Dermis blood vessel endothelial cell (primary cell): ENCODE measurements at regions not wholly inside any gene's neighbourhood (a gene's known extent, or its start where the extent isn't known, plus 50 kb on each side); places are given as distances from the start of the nearest gene placed in this dataset.
"Not testable (repeated sequence)": the region's sequence is repeated elsewhere in the genome, so short reads cannot be mapped to it uniquely, and the experiment has no call there.

Experiments used
- DNase-seq: peaks from one replicate; pipeline ENCODE4 v3.0.0; 2010

- no peak for DNase-seq
Observed at GRCh38 chr20:55151171-55151570, 675.8 kb downstream of the DOK5 start.

- DNase-seq: no peak
Observed at GRCh38 chr20:55143601-55144000, 668.2 kb downstream of the DOK5 start.

DNA sequence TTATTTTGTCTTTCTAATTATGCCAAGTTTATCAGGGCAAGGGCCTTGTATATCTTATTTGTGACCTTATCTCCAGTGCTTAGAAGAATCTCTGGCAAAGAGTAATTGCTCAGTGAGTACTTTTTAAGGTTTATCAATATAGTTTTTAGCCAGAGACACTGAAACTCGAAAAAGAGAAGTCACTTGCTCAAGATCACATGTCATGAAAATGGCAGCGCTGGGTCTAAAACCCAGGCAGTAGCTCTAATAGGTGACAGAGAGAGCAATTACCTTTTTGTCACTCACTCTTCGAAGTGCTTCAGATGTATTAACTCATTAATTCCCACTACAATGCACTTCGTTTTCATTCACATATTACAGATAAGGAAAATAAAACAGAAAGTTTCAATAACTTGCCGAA, 667.5 kb downstream of the DOK5 start:
- no peak for DNase-seq

DNA sequence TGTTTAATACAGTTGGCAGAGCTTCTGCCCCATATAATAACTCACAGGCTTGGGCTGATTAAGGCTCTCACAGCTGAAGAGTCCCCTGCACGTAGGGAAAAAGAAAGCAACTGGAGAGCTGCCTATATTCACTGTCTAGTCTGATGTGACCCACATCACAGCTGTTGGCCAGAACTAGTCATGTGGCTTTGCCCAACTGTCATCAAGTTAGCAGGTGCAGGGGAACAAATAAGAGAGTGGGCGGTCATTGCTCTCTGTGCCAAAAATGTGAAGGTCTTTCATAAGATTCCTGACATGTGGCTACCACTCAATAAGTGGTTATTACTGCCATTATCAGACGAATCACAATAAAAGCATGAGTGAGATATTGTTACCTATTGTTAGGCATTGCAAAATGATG, 665.2 kb downstream of the DOK5 start:
- no peak for DNase-seq

- no peak for DNase-seq
Observed at GRCh38 chr20:55139173-55139765, 663.9 kb downstream of the DOK5 start.

DNA sequence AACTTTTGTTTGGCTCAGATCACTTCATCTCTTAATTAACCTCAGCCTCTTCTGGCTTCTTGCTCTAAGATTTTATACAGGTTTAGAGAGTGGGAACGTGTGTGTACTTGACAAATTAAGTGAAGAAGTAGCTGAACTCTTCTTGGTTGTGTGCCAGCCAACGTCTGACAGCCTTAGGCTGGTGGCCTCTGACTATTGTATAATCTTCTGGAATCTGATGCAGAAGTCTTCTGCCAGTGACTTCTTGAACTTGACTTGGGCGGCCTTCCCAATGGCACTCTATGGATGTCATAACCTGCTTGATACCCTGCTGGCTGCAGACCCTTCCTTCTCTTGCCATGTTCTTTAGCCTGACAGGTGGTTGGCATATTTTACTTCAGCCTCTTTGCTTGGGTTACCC, 660.5 kb downstream of the DOK5 start:
- no peak for DNase-seq

DNA sequence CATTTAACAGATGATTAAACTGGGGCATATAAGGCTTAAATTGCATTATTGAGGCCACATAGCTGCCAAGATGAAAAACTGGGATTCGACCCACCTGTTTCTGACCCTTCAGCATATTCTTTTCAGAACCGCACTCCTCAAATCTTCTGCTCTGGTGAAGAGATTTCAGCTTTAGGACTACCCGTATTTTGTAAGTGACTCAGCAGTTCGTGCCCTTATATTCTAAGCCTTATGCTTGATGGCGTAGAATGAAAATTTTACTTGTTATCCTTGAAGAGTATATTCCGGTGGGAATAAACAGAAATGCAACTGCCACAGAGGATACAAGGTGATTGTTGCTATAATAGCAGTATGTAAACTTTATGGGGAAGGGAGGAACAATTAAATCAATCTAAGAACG, 657.1 kb downstream of the DOK5 start:
- no peak for DNase-seq

DNA sequence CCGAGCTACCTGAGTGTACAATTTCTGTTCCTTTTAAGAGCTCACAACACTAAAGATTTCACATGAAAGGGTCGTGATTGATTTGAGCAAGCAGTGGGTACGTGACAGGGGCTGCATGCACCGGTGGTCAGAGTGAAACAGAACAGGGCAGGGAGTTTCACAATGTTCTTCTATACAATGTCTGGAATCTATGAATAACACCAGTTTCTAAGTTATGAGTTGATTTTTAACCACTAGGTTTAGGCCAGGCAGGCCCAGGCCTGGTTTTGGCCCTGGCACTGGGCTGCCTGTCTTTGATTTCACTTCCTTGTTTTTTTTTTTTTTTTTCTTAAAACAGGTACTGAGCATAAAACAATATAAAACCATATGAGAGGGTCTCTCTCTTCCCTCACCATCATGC, 642.2 kb downstream of the DOK5 start:
- not testable (repeated sequence) for DNase-seq

DNA sequence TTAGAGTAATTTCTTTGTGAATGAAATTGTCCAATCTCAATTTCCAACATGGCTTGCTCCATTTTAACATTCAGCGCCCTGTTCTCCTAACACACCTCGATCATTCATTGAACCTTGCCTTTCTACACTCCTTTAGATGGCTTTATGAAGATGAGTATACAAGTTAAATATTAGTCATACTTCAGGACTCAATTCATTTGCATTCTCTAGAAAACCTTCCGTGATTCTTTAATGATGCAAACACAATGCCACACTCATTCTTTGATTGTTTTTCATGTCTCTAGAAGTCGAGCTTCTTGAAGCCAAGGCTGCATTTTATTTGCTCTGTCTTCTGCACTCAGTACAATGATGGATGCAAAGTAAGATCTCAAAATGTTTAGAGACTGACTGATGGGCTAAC, 641.2 kb downstream of the DOK5 start:
- DNase-seq: no peak

- DNase-seq: no peak
Observed at GRCh38 chr20:55103188-55103587, 627.8 kb downstream of the DOK5 start.

- no peak for DNase-seq
Observed at GRCh38 chr20:55099251-55099650, 623.9 kb downstream of the DOK5 start.

GRCh38 chr20:55097621-55098020, 622.2 kb downstream of the DOK5 start:
- DNase-seq: no peak

DNA sequence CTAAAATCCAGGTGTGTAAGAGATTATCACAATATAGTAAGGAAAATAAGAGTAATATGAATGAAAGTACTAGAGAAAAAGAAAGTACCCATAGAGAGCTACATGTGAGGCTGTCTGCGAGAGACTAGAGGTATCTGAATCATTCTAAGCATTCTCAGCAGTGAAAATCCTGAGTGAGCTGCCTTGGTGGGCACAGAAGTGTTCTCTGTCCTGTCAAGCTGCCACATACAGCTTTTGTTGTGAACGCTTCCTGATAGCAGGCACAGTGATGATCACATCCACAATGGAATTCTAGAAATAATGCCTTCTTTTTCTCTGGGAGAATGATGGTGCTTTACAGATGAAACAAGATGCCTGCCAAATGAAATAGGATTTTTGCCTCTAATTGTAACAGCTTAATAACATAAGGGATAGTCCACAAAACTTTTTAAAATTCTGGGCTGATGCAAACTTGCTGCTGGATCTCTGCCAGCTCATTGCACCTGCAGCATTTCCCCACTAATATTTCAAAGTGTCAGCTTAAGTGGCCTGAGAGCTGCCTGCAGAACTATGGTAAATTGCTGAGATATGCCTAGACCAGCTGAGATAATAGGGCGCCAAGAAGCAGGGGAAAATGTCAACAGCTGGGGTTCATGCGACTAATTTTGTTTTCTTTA, 620.5 kb downstream of the DOK5 start:
- no peak for DNase-seq

DNA sequence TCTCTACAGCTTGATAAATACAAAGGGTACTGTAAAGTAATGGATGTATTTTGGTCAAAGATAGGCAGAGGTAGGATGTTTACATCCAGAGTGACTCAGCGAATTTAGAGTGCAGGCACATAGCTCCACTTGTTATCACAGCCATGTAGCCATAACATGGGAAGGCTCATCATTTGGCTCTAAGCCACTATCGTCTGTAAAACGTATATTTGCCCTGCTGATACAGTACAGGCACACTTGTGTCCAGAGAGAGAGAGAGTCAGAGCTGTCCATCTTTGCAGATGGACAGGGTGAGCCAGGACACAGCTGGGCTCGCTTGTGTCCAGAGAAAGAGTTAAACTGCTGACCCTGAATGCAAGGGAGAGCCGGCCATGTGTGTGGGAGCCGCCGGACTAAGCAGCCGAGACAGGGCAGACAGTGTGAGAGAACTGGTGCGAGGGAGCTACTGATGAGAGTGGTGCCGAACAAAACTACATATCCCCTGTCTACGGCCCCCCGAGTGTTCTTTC, 619.0 kb downstream of the DOK5 start:
- DNase-seq: no peak

DNA sequence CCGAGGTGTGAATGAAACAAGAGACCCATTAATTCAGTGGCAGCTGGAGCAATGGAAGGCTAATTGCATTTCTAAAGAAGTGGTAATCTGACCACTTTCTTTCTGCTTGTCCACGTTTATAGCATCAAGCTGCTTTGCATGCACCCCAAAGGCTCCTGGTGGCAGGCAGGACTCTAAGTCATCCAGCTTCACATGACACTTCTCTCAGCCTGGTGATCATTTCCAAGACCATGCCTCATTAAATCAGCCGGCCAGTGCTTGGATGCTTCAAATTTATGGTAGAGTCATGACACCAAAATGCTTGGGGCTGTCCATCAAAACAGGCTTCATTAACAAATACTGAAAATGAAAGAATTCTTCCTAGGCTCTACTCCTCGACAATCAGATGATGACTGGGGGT, 614.9 kb downstream of the DOK5 start:
- DNase-seq: no peak

DNA sequence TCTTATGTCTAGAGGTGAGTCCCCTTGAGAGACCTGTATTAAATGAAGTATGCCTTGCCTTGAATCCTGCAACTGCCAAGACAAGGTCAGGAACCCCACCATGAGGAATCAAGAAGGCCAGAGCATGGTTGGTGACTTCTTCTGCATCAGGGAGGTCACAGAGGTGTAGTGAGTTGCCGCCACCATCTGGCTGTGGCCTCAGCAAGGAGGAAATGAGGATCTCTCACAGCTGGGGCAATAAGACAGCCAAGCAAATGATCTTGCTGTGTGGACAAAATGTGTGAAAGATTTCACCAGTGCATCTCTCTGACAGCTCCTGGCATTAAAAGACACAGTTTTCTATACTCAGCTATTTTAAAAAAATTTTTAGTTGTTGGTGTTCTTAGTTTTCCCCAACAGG, 611.0 kb downstream of the DOK5 start:
- DNase-seq: no peak

- no peak for DNase-seq
Observed at GRCh38 chr20:55079917-55080316, 604.5 kb downstream of the DOK5 start.

GRCh38 chr20:55074266-55074840, 599.0 kb downstream of the DOK5 start:
- not testable (repeated sequence) for DNase-seq

DNA sequence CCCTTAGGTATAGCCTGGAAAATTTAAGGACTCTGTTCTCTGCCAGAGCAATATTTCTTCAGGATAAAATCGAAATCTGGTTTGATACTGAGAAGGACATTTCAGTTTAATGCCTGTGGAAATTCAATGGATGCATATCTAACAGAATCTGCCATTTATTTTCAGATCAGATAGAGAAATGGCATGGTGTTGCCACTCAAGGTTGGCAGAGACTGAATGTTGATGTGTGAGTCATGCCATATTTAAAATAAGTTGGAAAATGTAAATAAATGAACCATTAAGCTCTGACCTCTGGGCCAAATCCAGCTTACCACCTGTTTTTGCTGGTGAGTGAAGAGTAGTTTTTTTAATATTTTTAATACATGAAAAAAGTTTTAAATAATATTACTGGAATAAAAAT, 594.6 kb downstream of the DOK5 start:
- no peak for DNase-seq

DNA sequence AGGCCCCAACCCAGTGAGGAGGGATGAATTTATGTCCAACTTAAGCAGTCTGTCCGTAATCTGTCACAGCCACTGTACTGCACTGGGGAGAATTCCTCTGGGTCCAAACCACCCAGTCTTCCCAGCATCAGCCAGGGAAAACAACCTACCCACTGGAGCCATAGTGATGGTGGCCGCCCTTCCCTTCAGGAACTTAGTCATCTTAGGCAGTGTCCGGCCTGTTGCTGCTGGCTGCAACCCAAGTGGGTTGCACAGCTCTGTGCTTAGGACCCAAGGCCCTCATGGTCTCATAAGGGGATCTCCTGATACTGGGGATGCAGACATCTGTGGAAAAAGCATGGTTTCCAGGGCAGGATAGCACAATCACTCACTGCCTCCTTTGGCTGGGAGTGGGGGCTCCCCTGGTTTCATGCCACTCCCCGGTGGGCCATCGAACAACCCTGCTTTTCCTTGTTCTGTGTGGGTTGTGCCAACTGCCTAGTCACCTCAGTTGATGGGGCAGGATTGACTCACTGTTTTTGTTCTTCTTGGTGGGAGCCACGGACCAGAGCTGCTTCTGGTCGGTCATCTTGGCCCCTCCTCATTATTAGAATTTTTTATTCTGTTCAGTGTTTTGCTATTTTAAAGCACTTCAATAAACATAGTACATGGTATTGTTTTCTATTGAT, 591.9 kb downstream of the DOK5 start:
- peak; percentile 48 for DNase-seq

GRCh38 chr20:55058938-55059337, 583.5 kb downstream of the DOK5 start:
- DNase-seq: no peak

- no peak for DNase-seq
Observed at GRCh38 chr20:55057779-55058415, 582.5 kb downstream of the DOK5 start.

- no peak for DNase-seq
Observed at GRCh38 chr20:55054453-55054852, 579.1 kb downstream of the DOK5 start.
